Astrocyte (in vitro differentiated cells and primary cell): ENCODE measurements at regions not wholly inside any gene's neighbourhood (a gene's known extent, or its start where the extent isn't known, plus 50 kb on each side); places are given as distances from the start of the nearest gene placed in this dataset.

ENCODE experiments used
- DNase-seq: peaks from one replicate; pipeline ENCODE4 v3.0.0-alpha.2; 2010; ENCODE audit warnings: low read depth
- FAIRE-seq: peaks from 2 replicates; lab custom pipeline; 2011; peaks lifted over from hg19 to GRCh38; lab: Jason Lieb, UNC
- H2AFZ ChIP-seq: 2 replicates; pipeline ENCODE4 v1.6.0; 2012; ENCODE audit warnings: low read depth, low read length, inconsistent platforms
- H3K27ac ChIP-seq: 2 replicates; pipeline ENCODE4 v1.5.1; 2011; ENCODE audit warnings: low read depth, low read length, inconsistent platforms
- H3K27me3 ChIP-seq: 2 replicates; pipeline ENCODE4 v1.6.0; 2011; ENCODE audit warnings: low read length, inconsistent platforms; ENCODE audit not compliant: insufficient read depth
- H3K36me3 ChIP-seq: 2 replicates; pipeline ENCODE4 v1.5.1; 2011; ENCODE audit warnings: low read length, inconsistent platforms; ENCODE audit not compliant: insufficient read depth
- H3K4me1 ChIP-seq: 2 replicates; pipeline ENCODE4 v1.5.1; 2011; ENCODE audit warnings: low read length, inconsistent platforms; ENCODE audit not compliant: insufficient read depth
- H3K4me2 ChIP-seq: 2 replicates; pipeline ENCODE4 v1.6.0; 2012; ENCODE audit warnings: low read length, inconsistent platforms
- H3K4me3 ChIP-seq: 2 replicates; pipeline ENCODE4 v1.5.1; 2011; ENCODE audit warnings: low read depth, mild to moderate bottlenecking, low read length, inconsistent platforms; ENCODE audit not compliant: insufficient read depth
- H3K79me2 ChIP-seq: 2 replicates; pipeline ENCODE4 v1.6.0; 2012; ENCODE audit warnings: mild to moderate bottlenecking, low read length, inconsistent platforms; ENCODE audit not compliant: insufficient read depth
- H3K9ac ChIP-seq: 2 replicates; pipeline ENCODE4 v1.6.0; 2012; ENCODE audit warnings: mild to moderate bottlenecking, low read length, inconsistent platforms
- H3K9me3 ChIP-seq: 2 replicates; pipeline ENCODE4 v1.5.1; 2012; ENCODE audit warnings: low read depth, mild to moderate bottlenecking, low read length, inconsistent platforms; ENCODE audit not compliant: insufficient read depth
- H4K20me1 ChIP-seq: 2 replicates; pipeline ENCODE4 v1.6.0; 2012; ENCODE audit warnings: low read length, inconsistent platforms; ENCODE audit not compliant: insufficient read depth
- H3K27ac Mint-ChIP-seq: one replicate; pipeline ENCODE4 v1.8.0; 2021; ENCODE audit warnings: mild to moderate bottlenecking, mixed read lengths; ENCODE audit not compliant: unreplicated experiment
- H3K27me3 Mint-ChIP-seq: one replicate; pipeline ENCODE4 v1.8.0; 2021; ENCODE audit warnings: low read depth, mixed read lengths; ENCODE audit not compliant: unreplicated experiment
- H3K36me3 Mint-ChIP-seq: one replicate; pipeline ENCODE4 v1.8.0; 2021; ENCODE audit warnings: low read depth, mixed read lengths; ENCODE audit not compliant: unreplicated experiment
- H3K4me1 Mint-ChIP-seq: one replicate; pipeline ENCODE4 v1.8.0; 2021; ENCODE audit warnings: low read depth, mixed read lengths; ENCODE audit not compliant: unreplicated experiment
- H3K4me3 Mint-ChIP-seq: one replicate; pipeline ENCODE4 v1.8.0; 2021; ENCODE audit warnings: mild to moderate bottlenecking, moderate library complexity, mixed read lengths; ENCODE audit not compliant: unreplicated experiment
- H3K9me3 Mint-ChIP-seq: one replicate; pipeline ENCODE4 v1.8.0; 2021; ENCODE audit warnings: mild to moderate bottlenecking, mixed read lengths; ENCODE audit not compliant: unreplicated experiment
- EZH2 ChIP-seq: IDR thresholded peaks from 2 replicates; pipeline ENCODE4 v1.6.1; 2012; ENCODE audit warnings: mild to moderate bottlenecking, low read length, inconsistent platforms; ENCODE audit not compliant: insufficient read depth
- TF ChIP-seq, protein P1 (sequence below): IDR thresholded peaks from 2 replicates; pipeline ENCODE4 v1.5.1; 2011; ENCODE audit warnings: low read depth, mild to moderate bottlenecking, inconsistent platforms, low read length, moderate library complexity; ENCODE audit not compliant: insufficient read depth

- no peaks in the 10 kb centered on the region for H3K9me3 ChIP-seq
- H3K27me3 ChIP-seq, result no peaks in the 10 kb centered on the region
- H3K9me3 Mint-ChIP-seq, result no peaks in the 10 kb centered on the region
- FAIRE-seq (no peak), DNase-seq (no peak)
- H3K4me1 Mint-ChIP-seq, result no peaks in the 10 kb centered on the region
- TF ChIP-seq, protein P1, sequence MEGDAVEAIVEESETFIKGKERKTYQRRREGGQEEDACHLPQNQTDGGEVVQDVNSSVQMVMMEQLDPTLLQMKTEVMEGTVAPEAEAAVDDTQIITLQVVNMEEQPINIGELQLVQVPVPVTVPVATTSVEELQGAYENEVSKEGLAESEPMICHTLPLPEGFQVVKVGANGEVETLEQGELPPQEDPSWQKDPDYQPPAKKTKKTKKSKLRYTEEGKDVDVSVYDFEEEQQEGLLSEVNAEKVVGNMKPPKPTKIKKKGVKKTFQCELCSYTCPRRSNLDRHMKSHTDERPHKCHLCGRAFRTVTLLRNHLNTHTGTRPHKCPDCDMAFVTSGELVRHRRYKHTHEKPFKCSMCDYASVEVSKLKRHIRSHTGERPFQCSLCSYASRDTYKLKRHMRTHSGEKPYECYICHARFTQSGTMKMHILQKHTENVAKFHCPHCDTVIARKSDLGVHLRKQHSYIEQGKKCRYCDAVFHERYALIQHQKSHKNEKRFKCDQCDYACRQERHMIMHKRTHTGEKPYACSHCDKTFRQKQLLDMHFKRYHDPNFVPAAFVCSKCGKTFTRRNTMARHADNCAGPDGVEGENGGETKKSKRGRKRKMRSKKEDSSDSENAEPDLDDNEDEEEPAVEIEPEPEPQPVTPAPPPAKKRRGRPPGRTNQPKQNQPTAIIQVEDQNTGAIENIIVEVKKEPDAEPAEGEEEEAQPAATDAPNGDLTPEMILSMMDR, result no peak
- no peak for TF ChIP-seq EZH2
- no peaks in the 10 kb centered on the region for H3K36me3 Mint-ChIP-seq
- H3K27ac ChIP-seq, result no peak overlapping the region
- no peak overlapping the region for H2AFZ ChIP-seq
- no peak overlapping the region for H3K4me3 ChIP-seq
- no peak overlapping the region for H3K4me2 ChIP-seq
- no peaks in the 10 kb centered on the region for H3K79me2 ChIP-seq
- no peaks in the 10 kb centered on the region for H3K27me3 Mint-ChIP-seq
- no peak overlapping the region for H3K4me3 Mint-ChIP-seq
- no peaks in the 10 kb centered on the region for H3K4me1 ChIP-seq
- no peaks in the 10 kb centered on the region for H3K36me3 ChIP-seq
- H4K20me1 ChIP-seq, result no peaks in the 10 kb centered on the region
- no peak overlapping the region for H3K9ac ChIP-seq
- H3K27ac Mint-ChIP-seq, result no peak overlapping the region
Observed at GRCh38 chr11:97247601-97248000, 857.8 kb downstream of the JRKL start.

GRCh38 chr11:97254790-97255189 lies 865.0 kb downstream of the JRKL start:
- no peak for FAIRE-seq
- Histone ChIP-seq H3K27ac (no peak overlapping the region), H3K27me3 (no peaks in the 10 kb centered on the region), H4K20me1 (no peaks in the 10 kb centered on the region), H3K4me2 (no peak overlapping the region), H3K36me3 (no peaks in the 10 kb centered on the region), H3K9ac (no peak overlapping the region), H3K4me1 (no peaks in the 10 kb centered on the region), H2AFZ (no peak overlapping the region), H3K9me3 (no peaks in the 10 kb centered on the region), H3K79me2 (no peaks in the 10 kb centered on the region), H3K4me3 (no peak overlapping the region)
- Mint-ChIP-seq H3K4me3 (no peak overlapping the region), H3K27ac (no peak overlapping the region), H3K36me3 (no peaks in the 10 kb centered on the region), H3K9me3 (no peaks in the 10 kb centered on the region), H3K27me3 (no peaks in the 10 kb centered on the region), H3K4me1 (peaks cover 3% of the 10 kb centered on the region)
- DNase-seq, result no peak
- TF ChIP-seq, protein P1, result no peak
- no peak for TF ChIP-seq EZH2

- Mint-ChIP-seq H3K27ac (no peak overlapping the region), H3K9me3 (no peaks in the 10 kb centered on the region), H3K36me3 (no peaks in the 10 kb centered on the region), H3K4me3 (no peak overlapping the region), H3K27me3 (no peaks in the 10 kb centered on the region), H3K4me1 (peaks cover 3% of the 10 kb centered on the region)
- H3K9ac ChIP-seq, result no peak overlapping the region
- DNase-seq (no peak), FAIRE-seq (no peak)
- no peak overlapping the region for H3K4me3 ChIP-seq
- no peaks in the 10 kb centered on the region for H3K4me1 ChIP-seq
- H3K9me3 ChIP-seq, result no peaks in the 10 kb centered on the region
- H3K27ac ChIP-seq, result no peak overlapping the region
- H2AFZ ChIP-seq, result no peak overlapping the region
- H3K4me2 ChIP-seq, result no peak overlapping the region
- no peaks in the 10 kb centered on the region for H3K27me3 ChIP-seq
- TF ChIP-seq EZH2, result no peak
- TF ChIP-seq, protein P1, result no peak
- no peaks in the 10 kb centered on the region for H3K79me2 ChIP-seq
- no peaks in the 10 kb centered on the region for H3K36me3 ChIP-seq
- H4K20me1 ChIP-seq, result no peaks in the 10 kb centered on the region
Observed at GRCh38 chr11:97259434-97259833, 869.6 kb downstream of the JRKL start.
